NCI-H187 treated with DMSO at 0.1 percent for 48 hours (cell line): ENCODE measurements at regions not wholly inside any gene's neighbourhood (a gene's known extent, or its start where the extent isn't known, plus 50 kb on each side); places are given as distances from the start of the nearest gene placed in this dataset.
"Not testable (repeated sequence)": the region's sequence is repeated elsewhere in the genome, so short reads cannot be mapped to it uniquely, and the experiment has no call there.

Experiments
- DNase-seq: peaks from one replicate; lab custom pipeline; 2025; lab: John Stamatoyannopoulos, UW

- DNase-seq = no peak
These were observed 738.4 kb downstream of the PCDH17 start for GRCh38 chr13:58369936-58370335.

GRCh38 chr13:58376349-58376748 is 744.8 kb downstream of the PCDH17 start:
- no peak for DNase-seq

GRCh38 chr13:58376775-58377174 is 745.2 kb downstream of the PCDH17 start:
- DNase-seq = no peak

GRCh38 chr13:58379221-58379620 is 747.7 kb downstream of the PCDH17 start:
- no peak for DNase-seq

- DNase-seq = not testable (repeated sequence)
These were observed 753.8 kb downstream of the PCDH17 start for GRCh38 chr13:58385336-58385735.

GRCh38 chr13:58397596-58398387 is 766.2 kb downstream of the PCDH17 start:
- DNase-seq = no peak

- DNase-seq = no peak
These were observed 767.7 kb downstream of the PCDH17 start for GRCh38 chr13:58399263-58399662.

- DNase-seq = no peak
These were observed 775.0 kb downstream of the PCDH17 start for GRCh38 chr13:58406545-58406944.

- no peak for DNase-seq
These were observed 798.4 kb downstream of the PCDH17 start for GRCh38 chr13:58429917-58430316.

GRCh38 chr13:58434943-58435342 is 803.4 kb downstream of the PCDH17 start:
- DNase-seq = no peak

GRCh38 chr13:58437427-58437826 is 805.9 kb downstream of the PCDH17 start:
- no peak for DNase-seq

- DNase-seq = no peak
These were observed 815.4 kb downstream of the PCDH17 start for GRCh38 chr13:58446979-58447378.

GRCh38 chr13:58452123-58452623 is 820.6 kb downstream of the PCDH17 start:
- no peak for DNase-seq

- DNase-seq = no peak
These were observed 823.5 kb downstream of the PCDH17 start for GRCh38 chr13:58455094-58455493.

GRCh38 chr13:58461217-58461616 is 829.7 kb downstream of the PCDH17 start:
- DNase-seq = no peak

- DNase-seq = no peak
These were observed 832.3 kb downstream of the PCDH17 start for GRCh38 chr13:58463841-58464240.

- no peak for DNase-seq
These were observed 835.6 kb downstream of the PCDH17 start for GRCh38 chr13:58467176-58467575.

- DNase-seq = no peak
These were observed 840.9 kb downstream of the PCDH17 start for GRCh38 chr13:58472483-58472882.

GRCh38 chr13:58474581-58474980 is 843.0 kb downstream of the PCDH17 start:
- no peak for DNase-seq

GRCh38 chr13:58476206-58476918 is 844.8 kb downstream of the PCDH17 start:
- DNase-seq = no peak

GRCh38 chr13:58478858-58479257 is 847.3 kb downstream of the PCDH17 start:
- no peak for DNase-seq

GRCh38 chr13:58480061-58480460 is 848.5 kb downstream of the PCDH17 start:
- no peak for DNase-seq

- DNase-seq = no peak
These were observed 856.7 kb downstream of the PCDH17 start for GRCh38 chr13:58488251-58488650.
